ENCODE measurements at regions not wholly inside any gene's neighbourhood (a gene's known extent, or its start where the extent isn't known, plus 50 kb on each side); places are given as distances from the start of the nearest gene placed in this dataset.

- TF ChIP-seq ZNF24 (IDR thresholded peaks at IDR 0.05) (no peak), ETV6 (IDR thresholded peaks at IDR 0.05; ENCODE audit: borderline replicate concordance in 1 of 2, low read depth in 2 of 2, low read length in 1 of 2) (no peak), ETV6 (CRISPR knock-in tag; IDR thresholded peaks at IDR 0.05; ENCODE audit: borderline replicate concordance) (no peak), ZNF696 (CRISPR knock-in tag; conservative IDR thresholded peaks at IDR 0.05) (no peak), NR4A1 (CRISPR knock-in tag; IDR thresholded peaks at IDR 0.05) (no peak), NR4A1 (tag; IDR thresholded peaks at IDR 0.05) (no peak), HCFC1 (IDR thresholded peaks at IDR 0.05; ENCODE audit: low read depth, low read length) (peak; percentile 95), THRB (CRISPR knock-in tag; conservative IDR thresholded peaks at IDR 0.05) (no peak), PHF20 (IDR thresholded peaks at IDR 0.05; ENCODE audit: partially characterized antibody) (peak; percentile 52), PHF8 (IDR thresholded peaks at IDR 0.05; ENCODE audit: borderline replicate concordance, low read length) (no peak; the same call in 1 of the 2 replicates), MAFG (tag; conservative IDR thresholded peaks at IDR 0.05) (peak; percentile 60; the same call in 1 of the 2 replicates), SP1 (CRISPR knock-in tag; IDR thresholded peaks at IDR 0.05) (no peak), TCF15 (CRISPR knock-in tag; IDR thresholded peaks at IDR 0.05) (no peak), ZNF274 (IDR thresholded peaks at IDR 0.05; ENCODE audit: borderline replicate concordance, low read depth, low read length) (no peak), ZNF324 (CRISPR knock-in tag; IDR thresholded peaks at IDR 0.05) (no peak), HLTF (IDR thresholded peaks at IDR 0.05) (no peak), ATF4 (CRISPR knock-in tag; IDR thresholded peaks at IDR 0.05) (no peak), CREM (IDR thresholded peaks at IDR 0.05; ENCODE audit: low read depth) (peak; percentile 67), DACH1 (IDR thresholded peaks at IDR 0.05; ENCODE audit: partially characterized antibody) (peak; percentile 46), ZNF232 (CRISPR knock-in tag; IDR thresholded peaks at IDR 0.05) (no peak), TCFL5 (CRISPR knock-in tag; conservative IDR thresholded peaks at IDR 0.05) (no peak), ATF1 (CRISPR knock-in tag; IDR thresholded peaks at IDR 0.05) (no peak), ATF1 (tag; IDR thresholded peaks at IDR 0.05) (peak; percentile 43; the same call in 1 of the 2 replicates), JUND (IDR thresholded peaks at IDR 0.05; ENCODE audit: borderline replicate concordance, low read depth, low read length) (no peak), JUND (tag; IDR thresholded peaks at IDR 0.05; ENCODE audit: borderline replicate concordance, low read depth, low read length) (peak; percentile 29; the same call in 1 of the 3 replicates), CBX3 (IDR thresholded peaks at IDR 0.05; ENCODE audit: borderline replicate concordance in 1 of 2, low read length in 2 of 2) (peak in 1 of 2 experiments; percentile 76; a peak in 1 of 3 replicates), ZNF224 (CRISPR knock-in tag; IDR thresholded peaks at IDR 0.05) (no peak), ZFX (CRISPR knock-in tag; IDR thresholded peaks at IDR 0.05) (no peak), ZNF146 (CRISPR knock-in tag; IDR thresholded peaks at IDR 0.05; ENCODE audit: unreplicated experiment) (no peak), SNIP1 (IDR thresholded peaks at IDR 0.05; ENCODE audit: low read depth) (no peak), ZC3H4 (CRISPR knock-in tag; IDR thresholded peaks at IDR 0.05; ENCODE audit: borderline replicate concordance) (no peak)
Observed at GRCh38 chr19:46546194-46546896, 50.7 kb upstream of the PNMA8B start (continued).
